Cardiac muscle cell (in vitro differentiated cells and primary cell): ENCODE measurements at regions not wholly inside any gene's neighbourhood (a gene's known extent, or its start where the extent isn't known, plus 50 kb on each side); places are given as distances from the start of the nearest gene placed in this dataset.

Experiments
- DNase-seq, 2 donors: peaks; one replicate each; pipeline versions ENCODE4 v3.0.0 to v3.0.0-alpha.2; 2010 to 2017; ENCODE audit warnings: low read depth in 1 of 2, low spot score in 1 of 2
- H3K27ac ChIP-seq: fragments of 200-600 bp; sonication (generic); 2 replicates; pipeline ENCODE4 v1.5.1; 2016
- H3K27me3 ChIP-seq: fragments of 200-600 bp; sonication (generic); 2 replicates; pipeline ENCODE4 v1.6.0; 2016; ENCODE audit warnings: control low read depth
- H3K36me3 ChIP-seq: fragments of 200-600 bp; sonication (generic); 2 replicates; pipeline ENCODE4 v1.5.1; 2016; ENCODE audit warnings: control low read depth
- H3K4me1 ChIP-seq: fragments of 200-600 bp; sonication (generic); 2 replicates; pipeline ENCODE4 v1.8.1; 2017; ENCODE audit warnings: low read depth, mild to moderate bottlenecking, mixed run types
- H3K4me3 ChIP-seq: fragments of 200-600 bp; sonication (generic); 2 replicates; pipeline ENCODE4 v1.5.1; 2016; ENCODE audit warnings: mild to moderate bottlenecking
- H3K9me3 ChIP-seq: fragments of 200-600 bp; sonication (generic); 2 replicates; pipeline ENCODE4 v1.5.1; 2017; ENCODE audit warnings: low read depth, mild to moderate bottlenecking, control low read depth
- CTCF ChIP-seq: IDR thresholded peaks from 2 replicates; pipeline ENCODE4 v1.5.1; 2012; ENCODE audit warnings: low read depth, mild to moderate bottlenecking, low read length

GRCh38 chr12:24483732-24484131 is 465.2 kb downstream of the BCAT1 start:
- H3K4me1 ChIP-seq = no peaks in the 10 kb centered on the region
- no peak for TF ChIP-seq CTCF
- H3K27me3 ChIP-seq = no peaks in the 10 kb centered on the region
- no peaks in the 10 kb centered on the region for H3K36me3 ChIP-seq
- H3K9me3 ChIP-seq = no peaks in the 10 kb centered on the region
- DNase-seq = no peak
- H3K27ac ChIP-seq = no peak overlapping the region
- H3K4me3 ChIP-seq = no peak overlapping the region

GRCh38 chr12:24482882-24483604 is 465.9 kb downstream of the BCAT1 start:
- H3K36me3 ChIP-seq = no peaks in the 10 kb centered on the region
- no peaks in the 10 kb centered on the region for H3K4me1 ChIP-seq
- no peak overlapping the region for H3K4me3 ChIP-seq
- TF ChIP-seq CTCF = no peak
- H3K27me3 ChIP-seq = no peaks in the 10 kb centered on the region
- no peak for DNase-seq
- H3K27ac ChIP-seq = no peak overlapping the region
- H3K9me3 ChIP-seq = no peaks in the 10 kb centered on the region

GRCh38 chr12:24482044-24482443 is 466.9 kb downstream of the BCAT1 start:
- DNase-seq = no peak
- H3K27me3 ChIP-seq = no peaks in the 10 kb centered on the region
- H3K36me3 ChIP-seq = no peaks in the 10 kb centered on the region
- no peak for TF ChIP-seq CTCF
- H3K27ac ChIP-seq = no peak overlapping the region
- H3K4me3 ChIP-seq = no peak overlapping the region
- H3K9me3 ChIP-seq = no peaks in the 10 kb centered on the region
- H3K4me1 ChIP-seq = no peaks in the 10 kb centered on the region

- no peak for TF ChIP-seq CTCF
- Histone ChIP-seq H3K4me1 (no peaks in the 10 kb centered on the region), H3K4me3 (no peak overlapping the region), H3K36me3 (no peaks in the 10 kb centered on the region), H3K27me3 (no peaks in the 10 kb centered on the region), H3K27ac (no peak overlapping the region), H3K9me3 (no peaks in the 10 kb centered on the region)
- no peak for DNase-seq
Observed at GRCh38 chr12:24480766-24481449, 468.0 kb downstream of the BCAT1 start.

GRCh38 chr12:24479131-24479530 is 469.8 kb downstream of the BCAT1 start:
- DNase-seq = no peak
- no peaks in the 10 kb centered on the region for H3K4me1 ChIP-seq
- H3K4me3 ChIP-seq = no peak overlapping the region
- no peaks in the 10 kb centered on the region for H3K9me3 ChIP-seq
- H3K27me3 ChIP-seq = no peaks in the 10 kb centered on the region
- no peak overlapping the region for H3K27ac ChIP-seq
- H3K36me3 ChIP-seq = no peaks in the 10 kb centered on the region
- no peak for TF ChIP-seq CTCF
